ENCODE measurements at regions not wholly inside any gene's neighbourhood (a gene's known extent, or its start where the extent isn't known, plus 50 kb on each side); places are given as distances from the start of the nearest gene placed in this dataset.
A peak's percentile ranks its signal among the peaks of the same experiment; 100 is the strongest.

DNA sequence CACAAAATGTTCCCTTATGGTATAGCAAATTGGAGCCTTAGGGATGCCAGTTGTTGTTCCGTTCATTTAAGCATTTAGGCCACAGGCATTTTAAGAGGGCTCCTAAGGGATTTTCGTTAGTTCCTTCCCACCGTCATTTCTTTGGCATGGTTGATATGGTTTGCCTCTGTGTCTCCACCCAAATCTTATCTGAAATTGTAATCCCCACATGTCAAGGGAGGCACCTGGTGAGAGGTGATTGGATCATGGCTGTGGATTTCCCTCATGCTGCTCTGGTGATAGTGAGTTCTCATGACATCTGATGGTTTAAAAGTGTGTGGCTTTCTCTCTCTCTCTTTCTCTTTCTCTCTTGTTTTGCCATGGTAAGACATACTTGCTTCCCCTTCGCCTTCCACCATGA lies 104.1 kb downstream of the ASB9 start (continued):
- TF ChIP-seq ZNF583 (CRISPR knock-in tag; IDR thresholded peaks at IDR 0.05), result no peak
- no peak for TF ChIP-seq ZNF124 (CRISPR knock-in tag; IDR thresholded peaks at IDR 0.05)
- no peak for TF ChIP-seq RBM14 (IDR thresholded peaks at IDR 0.05; ENCODE audit: borderline replicate concordance, insufficient read depth, low read depth, low read length)
- no peak for TF ChIP-seq ZNF347 (CRISPR knock-in tag; IDR thresholded peaks at IDR 0.05; ENCODE audit: low read depth)
- no peak for TF ChIP-seq RBM17 (IDR thresholded peaks at IDR 0.05; ENCODE audit: borderline replicate concordance, low read depth, low read length)
- no peak for TF ChIP-seq ILK (tag; IDR thresholded peaks at IDR 0.05; ENCODE audit: borderline replicate concordance, low read depth)
- no peak for TF ChIP-seq ERF (CRISPR knock-in tag; IDR thresholded peaks at IDR 0.05)
- no peak for TF ChIP-seq ELF4 (CRISPR knock-in tag; IDR thresholded peaks at IDR 0.05)
- TF ChIP-seq ZNF584 (CRISPR knock-in tag; IDR thresholded peaks at IDR 0.05; ENCODE audit: low read depth), result no peak
- TF ChIP-seq KHSRP (IDR thresholded peaks at IDR 0.05), result no peak
- peak; percentile 76 for TF ChIP-seq SOX6 (IDR thresholded peaks at IDR 0.05)
- no peak for TF ChIP-seq ZNF766 (CRISPR knock-in tag; conservative IDR thresholded peaks at IDR 0.05)
- TF ChIP-seq, protein P1, sequence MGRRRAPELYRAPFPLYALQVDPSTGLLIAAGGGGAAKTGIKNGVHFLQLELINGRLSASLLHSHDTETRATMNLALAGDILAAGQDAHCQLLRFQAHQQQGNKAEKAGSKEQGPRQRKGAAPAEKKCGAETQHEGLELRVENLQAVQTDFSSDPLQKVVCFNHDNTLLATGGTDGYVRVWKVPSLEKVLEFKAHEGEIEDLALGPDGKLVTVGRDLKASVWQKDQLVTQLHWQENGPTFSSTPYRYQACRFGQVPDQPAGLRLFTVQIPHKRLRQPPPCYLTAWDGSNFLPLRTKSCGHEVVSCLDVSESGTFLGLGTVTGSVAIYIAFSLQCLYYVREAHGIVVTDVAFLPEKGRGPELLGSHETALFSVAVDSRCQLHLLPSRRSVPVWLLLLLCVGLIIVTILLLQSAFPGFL (CRISPR knock-in tag; IDR thresholded peaks at IDR 0.05), result no peak
- TF ChIP-seq STAT5A (IDR thresholded peaks at IDR 0.05; ENCODE audit: borderline replicate concordance, low read length), result peak; percentile 85
- TF ChIP-seq, protein P2, sequence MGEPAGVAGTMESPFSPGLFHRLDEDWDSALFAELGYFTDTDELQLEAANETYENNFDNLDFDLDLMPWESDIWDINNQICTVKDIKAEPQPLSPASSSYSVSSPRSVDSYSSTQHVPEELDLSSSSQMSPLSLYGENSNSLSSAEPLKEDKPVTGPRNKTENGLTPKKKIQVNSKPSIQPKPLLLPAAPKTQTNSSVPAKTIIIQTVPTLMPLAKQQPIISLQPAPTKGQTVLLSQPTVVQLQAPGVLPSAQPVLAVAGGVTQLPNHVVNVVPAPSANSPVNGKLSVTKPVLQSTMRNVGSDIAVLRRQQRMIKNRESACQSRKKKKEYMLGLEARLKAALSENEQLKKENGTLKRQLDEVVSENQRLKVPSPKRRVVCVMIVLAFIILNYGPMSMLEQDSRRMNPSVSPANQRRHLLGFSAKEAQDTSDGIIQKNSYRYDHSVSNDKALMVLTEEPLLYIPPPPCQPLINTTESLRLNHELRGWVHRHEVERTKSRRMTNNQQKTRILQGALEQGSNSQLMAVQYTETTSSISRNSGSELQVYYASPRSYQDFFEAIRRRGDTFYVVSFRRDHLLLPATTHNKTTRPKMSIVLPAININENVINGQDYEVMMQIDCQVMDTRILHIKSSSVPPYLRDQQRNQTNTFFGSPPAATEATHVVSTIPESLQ (CRISPR knock-in tag; IDR thresholded peaks at IDR 0.05), result no peak
- TF ChIP-seq, protein P3, sequence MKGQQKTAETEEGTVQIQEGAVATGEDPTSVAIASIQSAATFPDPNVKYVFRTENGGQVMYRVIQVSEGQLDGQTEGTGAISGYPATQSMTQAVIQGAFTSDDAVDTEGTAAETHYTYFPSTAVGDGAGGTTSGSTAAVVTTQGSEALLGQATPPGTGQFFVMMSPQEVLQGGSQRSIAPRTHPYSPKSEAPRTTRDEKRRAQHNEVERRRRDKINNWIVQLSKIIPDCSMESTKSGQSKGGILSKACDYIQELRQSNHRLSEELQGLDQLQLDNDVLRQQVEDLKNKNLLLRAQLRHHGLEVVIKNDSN (CRISPR knock-in tag; IDR thresholded peaks at IDR 0.05), result no peak
- peak; percentile 33; the same call in 1 of the 2 replicates for TF ChIP-seq EHMT2 (IDR thresholded peaks at IDR 0.05)
- no peak for TF ChIP-seq HNRNPL (IDR thresholded peaks at IDR 0.05; ENCODE audit: low read depth, low read length)
- no peak for TF ChIP-seq STAT5B (CRISPR knock-in tag; IDR thresholded peaks at IDR 0.05)
- no peak for TF ChIP-seq HDGF (IDR thresholded peaks at IDR 0.05)
- TF ChIP-seq CEBPB (tag; IDR thresholded peaks at IDR 0.05), result no peak
- TF ChIP-seq ZNF324 (CRISPR knock-in tag; IDR thresholded peaks at IDR 0.05), result no peak
- TF ChIP-seq, protein P4, sequence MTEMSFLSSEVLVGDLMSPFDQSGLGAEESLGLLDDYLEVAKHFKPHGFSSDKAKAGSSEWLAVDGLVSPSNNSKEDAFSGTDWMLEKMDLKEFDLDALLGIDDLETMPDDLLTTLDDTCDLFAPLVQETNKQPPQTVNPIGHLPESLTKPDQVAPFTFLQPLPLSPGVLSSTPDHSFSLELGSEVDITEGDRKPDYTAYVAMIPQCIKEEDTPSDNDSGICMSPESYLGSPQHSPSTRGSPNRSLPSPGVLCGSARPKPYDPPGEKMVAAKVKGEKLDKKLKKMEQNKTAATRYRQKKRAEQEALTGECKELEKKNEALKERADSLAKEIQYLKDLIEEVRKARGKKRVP (CRISPR knock-in tag; IDR thresholded peaks at IDR 0.05), result no peak
- TF ChIP-seq, protein P5, sequence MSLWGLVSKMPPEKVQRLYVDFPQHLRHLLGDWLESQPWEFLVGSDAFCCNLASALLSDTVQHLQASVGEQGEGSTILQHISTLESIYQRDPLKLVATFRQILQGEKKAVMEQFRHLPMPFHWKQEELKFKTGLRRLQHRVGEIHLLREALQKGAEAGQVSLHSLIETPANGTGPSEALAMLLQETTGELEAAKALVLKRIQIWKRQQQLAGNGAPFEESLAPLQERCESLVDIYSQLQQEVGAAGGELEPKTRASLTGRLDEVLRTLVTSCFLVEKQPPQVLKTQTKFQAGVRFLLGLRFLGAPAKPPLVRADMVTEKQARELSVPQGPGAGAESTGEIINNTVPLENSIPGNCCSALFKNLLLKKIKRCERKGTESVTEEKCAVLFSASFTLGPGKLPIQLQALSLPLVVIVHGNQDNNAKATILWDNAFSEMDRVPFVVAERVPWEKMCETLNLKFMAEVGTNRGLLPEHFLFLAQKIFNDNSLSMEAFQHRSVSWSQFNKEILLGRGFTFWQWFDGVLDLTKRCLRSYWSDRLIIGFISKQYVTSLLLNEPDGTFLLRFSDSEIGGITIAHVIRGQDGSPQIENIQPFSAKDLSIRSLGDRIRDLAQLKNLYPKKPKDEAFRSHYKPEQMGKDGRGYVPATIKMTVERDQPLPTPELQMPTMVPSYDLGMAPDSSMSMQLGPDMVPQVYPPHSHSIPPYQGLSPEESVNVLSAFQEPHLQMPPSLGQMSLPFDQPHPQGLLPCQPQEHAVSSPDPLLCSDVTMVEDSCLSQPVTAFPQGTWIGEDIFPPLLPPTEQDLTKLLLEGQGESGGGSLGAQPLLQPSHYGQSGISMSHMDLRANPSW (CRISPR knock-in tag; IDR thresholded peaks at IDR 0.05), result no peak
- TF ChIP-seq ARNT (IDR thresholded peaks at IDR 0.05), result 0 out of 4 replicates have a peak, but pooled peaks of 1 of the 2 experiments have one; percentile 52

Data from K562 (cell line).